AG09309 (cell line): ENCODE measurements at regions not wholly inside any gene's neighbourhood (a gene's known extent, or its start where the extent isn't known, plus 50 kb on each side); places are given as distances from the start of the nearest gene placed in this dataset.

ENCODE experiments used
- DNase-seq: peaks from one replicate; pipeline ENCODE4 v3.0.0-alpha.2; 2010; ENCODE audit warnings: low read depth
- H3K4me3 ChIP-seq: 2 replicates; pipeline ENCODE4 v1.5.1; 2011; ENCODE audit warnings: mild to moderate bottlenecking, low read depth, low read length, moderate library complexity; ENCODE audit not compliant: control insufficient read depth
- TF ChIP-seq, protein P1 (sequence below): IDR thresholded peaks from 2 replicates; pipeline ENCODE4 v1.5.1; 2011; ENCODE audit warnings: mild to moderate bottlenecking, low read depth, low read length, inconsistent platforms; ENCODE audit not compliant: insufficient read depth, control insufficient read depth; ENCODE audit errors: missing control alignments

DNA sequence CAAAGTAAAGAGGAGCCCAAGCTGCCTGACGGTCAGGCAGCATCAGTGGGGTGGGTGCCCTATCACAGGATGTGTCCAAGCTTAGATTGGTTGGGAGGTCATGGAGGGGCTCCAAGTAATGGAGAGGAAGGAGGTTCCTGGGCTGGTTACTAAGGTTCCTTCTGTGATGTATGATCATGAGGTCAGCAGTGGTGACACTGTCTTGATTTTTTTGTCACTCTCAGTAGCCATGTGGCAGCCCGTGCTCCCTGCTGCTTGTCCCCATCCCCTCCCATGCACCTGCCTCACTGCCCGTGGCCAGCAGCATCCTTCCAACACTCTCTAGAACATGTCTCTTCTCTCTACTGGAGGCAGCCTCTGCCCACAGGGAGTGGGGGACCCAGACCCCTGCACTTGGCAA is 261.7 kb downstream of the TLE3 start:
- H3K4me3 ChIP-seq = no peak overlapping the region
- TF ChIP-seq, protein P1, sequence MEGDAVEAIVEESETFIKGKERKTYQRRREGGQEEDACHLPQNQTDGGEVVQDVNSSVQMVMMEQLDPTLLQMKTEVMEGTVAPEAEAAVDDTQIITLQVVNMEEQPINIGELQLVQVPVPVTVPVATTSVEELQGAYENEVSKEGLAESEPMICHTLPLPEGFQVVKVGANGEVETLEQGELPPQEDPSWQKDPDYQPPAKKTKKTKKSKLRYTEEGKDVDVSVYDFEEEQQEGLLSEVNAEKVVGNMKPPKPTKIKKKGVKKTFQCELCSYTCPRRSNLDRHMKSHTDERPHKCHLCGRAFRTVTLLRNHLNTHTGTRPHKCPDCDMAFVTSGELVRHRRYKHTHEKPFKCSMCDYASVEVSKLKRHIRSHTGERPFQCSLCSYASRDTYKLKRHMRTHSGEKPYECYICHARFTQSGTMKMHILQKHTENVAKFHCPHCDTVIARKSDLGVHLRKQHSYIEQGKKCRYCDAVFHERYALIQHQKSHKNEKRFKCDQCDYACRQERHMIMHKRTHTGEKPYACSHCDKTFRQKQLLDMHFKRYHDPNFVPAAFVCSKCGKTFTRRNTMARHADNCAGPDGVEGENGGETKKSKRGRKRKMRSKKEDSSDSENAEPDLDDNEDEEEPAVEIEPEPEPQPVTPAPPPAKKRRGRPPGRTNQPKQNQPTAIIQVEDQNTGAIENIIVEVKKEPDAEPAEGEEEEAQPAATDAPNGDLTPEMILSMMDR = no peak
- no peak for DNase-seq

DNA sequence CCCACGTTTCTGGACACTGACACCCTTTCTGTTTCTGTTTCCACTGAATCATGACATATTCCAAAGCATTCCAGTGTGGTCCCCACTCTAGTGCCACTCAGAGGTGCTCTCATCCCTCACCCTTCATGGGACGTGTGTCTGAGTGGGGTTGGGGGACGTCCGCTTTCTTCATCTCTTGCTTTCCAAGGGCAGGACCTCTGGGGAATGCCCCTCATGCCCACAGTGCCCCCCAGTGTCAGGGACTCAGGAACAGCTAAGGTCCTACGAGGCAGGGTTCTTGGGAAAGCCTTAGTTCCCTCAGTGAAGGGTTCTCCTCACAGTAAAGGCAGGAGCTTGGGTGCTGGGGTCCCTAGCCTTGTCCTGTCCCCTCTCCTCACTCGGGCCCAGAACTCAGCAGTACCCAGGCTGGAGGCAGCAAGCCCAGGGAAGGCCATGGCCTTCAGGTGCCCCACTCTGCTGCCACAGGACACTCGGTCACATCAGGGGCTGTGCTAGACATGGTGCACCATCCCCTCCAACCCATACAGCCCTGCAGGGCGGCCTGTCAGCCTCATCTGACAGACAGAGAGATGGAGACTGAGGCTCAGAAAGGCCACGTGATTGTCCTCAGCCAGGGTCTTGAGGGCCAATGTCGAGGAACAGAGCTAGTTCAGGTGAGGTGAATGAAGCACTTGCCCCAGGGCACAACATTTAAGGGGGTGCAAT is 261.0 kb downstream of the TLE3 start:
- TF ChIP-seq, protein P1 = no peak
- no peak overlapping the region for H3K4me3 ChIP-seq
- DNase-seq = no peak

DNA sequence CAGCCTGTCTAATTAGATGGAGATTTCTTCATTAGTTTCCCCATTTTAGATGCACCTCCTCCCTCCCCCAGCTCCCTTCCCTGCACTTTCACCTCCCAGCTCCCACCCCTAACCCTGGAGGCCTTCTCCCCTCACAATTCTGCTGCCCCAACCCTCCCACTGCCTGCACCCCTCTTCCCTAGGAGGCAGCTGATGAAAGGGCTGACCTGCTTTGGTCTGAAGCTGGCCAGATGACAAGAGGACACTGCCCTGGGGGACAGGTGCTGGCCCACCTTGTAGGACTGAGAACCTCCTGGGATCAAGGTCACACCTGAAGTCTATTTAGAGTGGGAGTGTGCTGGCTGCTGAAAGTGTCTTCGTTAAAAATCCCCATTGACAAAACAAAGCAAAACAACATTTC is 259.4 kb downstream of the TLE3 start:
- no peak overlapping the region for H3K4me3 ChIP-seq
- no peak for DNase-seq
- TF ChIP-seq, protein P1 = no peak

DNA sequence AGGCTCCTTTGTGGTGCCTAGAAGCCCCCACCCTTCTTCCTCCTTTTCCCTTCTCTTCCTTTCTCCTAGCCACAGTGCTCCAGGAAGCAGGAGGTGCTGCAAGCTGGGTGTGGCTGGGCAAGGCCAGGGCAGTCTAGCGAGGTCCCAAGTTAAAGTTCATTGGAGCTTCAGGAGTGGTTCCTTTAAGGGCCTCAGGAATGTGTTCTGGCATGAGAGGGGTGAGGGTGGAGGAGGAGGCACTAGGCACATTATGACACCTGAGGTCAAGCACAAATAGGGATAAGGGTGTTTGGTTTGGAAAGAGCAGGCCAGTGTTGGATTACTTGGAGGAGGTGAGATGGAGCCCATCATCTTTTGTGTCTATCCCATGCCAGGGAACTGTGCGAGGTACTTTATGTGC is 258.7 kb downstream of the TLE3 start:
- no peak overlapping the region for H3K4me3 ChIP-seq
- DNase-seq = no peak
- TF ChIP-seq, protein P1 = no peak

DNA sequence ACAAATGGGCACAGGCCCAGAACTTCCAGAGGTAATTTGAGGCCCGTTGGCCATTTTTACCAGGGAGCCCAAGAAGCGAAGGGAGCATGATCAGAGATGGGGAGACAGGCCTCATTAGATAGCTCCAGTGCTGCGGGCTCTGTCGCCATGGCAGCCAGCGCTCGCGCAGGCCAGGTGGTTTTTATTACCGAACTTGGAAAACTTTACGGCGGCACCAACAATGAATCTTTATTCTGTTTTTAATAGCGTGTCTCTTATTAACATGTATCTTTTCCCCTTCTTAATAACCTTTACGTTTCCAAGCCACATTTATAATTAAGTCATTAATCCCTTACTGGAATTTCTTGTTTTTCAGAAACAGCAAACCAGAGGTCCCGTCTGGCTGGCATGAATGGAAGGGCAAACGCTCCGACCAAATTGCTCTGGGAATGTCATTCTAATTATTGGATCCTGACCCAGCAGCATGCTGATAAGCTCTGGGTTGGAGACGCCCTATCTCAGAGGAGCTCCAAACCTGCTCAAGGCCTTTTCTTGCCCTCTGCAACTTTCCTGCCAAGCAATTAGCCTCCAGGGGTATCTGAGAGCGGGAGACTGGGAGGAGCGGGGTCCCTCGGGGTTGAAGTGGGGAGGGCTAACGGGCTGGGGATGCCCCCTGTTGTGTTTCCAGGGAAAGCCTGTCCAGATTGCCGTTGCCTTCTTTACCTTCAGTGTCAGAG is 256.4 kb downstream of the TLE3 start:
- no peak for DNase-seq
- H3K4me3 ChIP-seq = no peak overlapping the region
- TF ChIP-seq, protein P1 = no peak

DNA sequence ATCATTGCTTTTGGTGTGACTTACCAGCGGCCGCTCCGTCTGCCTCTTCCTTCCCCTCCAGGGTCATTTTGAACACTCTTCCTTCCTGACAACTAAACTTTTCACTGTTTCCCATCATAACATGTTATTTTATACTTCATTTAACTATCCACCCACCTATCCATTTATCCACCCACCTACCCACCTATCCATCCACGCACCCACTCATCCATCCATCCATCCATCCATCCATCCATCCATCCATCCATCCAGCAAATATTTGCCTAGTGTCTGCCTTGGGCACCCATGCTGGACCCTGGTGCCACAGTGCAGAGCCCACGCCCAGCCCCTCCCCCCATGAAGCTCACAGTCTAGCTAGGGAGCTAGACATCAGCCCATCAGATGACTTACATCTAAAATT is 254.9 kb downstream of the TLE3 start:
- TF ChIP-seq, protein P1 = no peak
- H3K4me3 ChIP-seq = no peak overlapping the region
- DNase-seq = no peak
